ENCODE measurements at regions not wholly inside any gene's neighbourhood (a gene's known extent, or its start where the extent isn't known, plus 50 kb on each side); places are given as distances from the start of the nearest gene placed in this dataset.

- CTCF ChIA-PET = no interaction called here
- Histone ChIP-seq H4K20me1 (ENCODE audit: control insufficient read depth, insufficient read depth) (no peaks in the 10 kb centered on the region), H3K79me2 (ENCODE audit: control insufficient read depth, insufficient read depth, low read length) (no peaks in the 10 kb centered on the region), H3K9ac (ENCODE audit: control insufficient read depth, insufficient read depth, low read length) (no peak overlapping the region), H3K4me2 (ENCODE audit: control insufficient read depth, insufficient read depth) (no peak overlapping the region), H3K9me3 (replicated peaks; ENCODE audit: control insufficient read depth, insufficient read depth, low read length) (peaks cover 2% of the 10 kb centered on the region; the same call in 1 of the 3 replicates), H2AFZ (ENCODE audit: control insufficient read depth, low read depth, low read length) (no peak overlapping the region), H3K27ac (ENCODE audit: control insufficient read depth, insufficient read depth) (no peak overlapping the region), H3K36me3 (ENCODE audit: control insufficient read depth in 2 of 2, insufficient read depth in 2 of 2, low read length in 1 of 2) (no peaks in the 10 kb centered on the region), H3K27me3 (replicated peaks in 1 of 2; ENCODE audit: control insufficient read depth in 2 of 2, insufficient read depth in 2 of 2, low read length in 1 of 2) (no peaks in the 10 kb centered on the region), H3K4me1 (ENCODE audit: control insufficient read depth, insufficient read depth, low read length) (no peaks in the 10 kb centered on the region), H3K4me3 (no peak overlapping the region)
- SMC1A ChIA-PET (ENCODE audit: uncharacterized antibody, unreplicated experiment) = no interaction called here
- DNase-seq (ENCODE audit: low read depth, low spot score) = no peak
- 70% methylated on average over 8 of the region's 8 CpGs for WGBS (ENCODE audit: insufficient coverage, insufficient replicate concordance, low lambda C conversion rate, missing lambda C conversion rate)
- in situ Hi-C loops (cut with MboI) (no loop called here), intact Hi-C loops (cut with micrococcal nuclease; ENCODE audit: unreplicated experiment) (no loop called here)
- no TSS peak for BruUV-seq (replicated peaks)
- no peak for FAIRE-seq
- RAD21 ChIA-PET (ENCODE audit: unreplicated experiment) = no interaction called here
- POLR2A ChIA-PET = no interaction called here
- no peak for ATAC-seq
- TF ChIP-seq JUNB (IDR thresholded peaks at IDR 0.05) = no peak
- TF ChIP-seq MLLT1 (IDR thresholded peaks at IDR 0.05) = no peak
- no peak for TF ChIP-seq SP1 (IDR thresholded peaks at IDR 0.05; ENCODE audit: low read depth, low read length)
- TF ChIP-seq HDGF (IDR thresholded peaks at IDR 0.05) = no peak
- no peak for TF ChIP-seq ZZZ3 (IDR thresholded peaks at IDR 0.05; ENCODE audit: control insufficient read depth, insufficient read length, low read depth)
- no peak for TF ChIP-seq IKZF2 (IDR thresholded peaks at IDR 0.05)
- no peak for TF ChIP-seq ZBTB40 (IDR thresholded peaks at IDR 0.05; ENCODE audit: borderline replicate concordance)
- no peak for TF ChIP-seq IRF5 (IDR thresholded peaks at IDR 0.05; ENCODE audit: borderline replicate concordance)
- TF ChIP-seq ZNF274 (IDR thresholded peaks at IDR 0.05; ENCODE audit: insufficient read depth, insufficient read length) = no peak
- no peak for TF ChIP-seq ATF7 (IDR thresholded peaks at IDR 0.05; ENCODE audit: low read depth)
- TF ChIP-seq, protein P1, sequence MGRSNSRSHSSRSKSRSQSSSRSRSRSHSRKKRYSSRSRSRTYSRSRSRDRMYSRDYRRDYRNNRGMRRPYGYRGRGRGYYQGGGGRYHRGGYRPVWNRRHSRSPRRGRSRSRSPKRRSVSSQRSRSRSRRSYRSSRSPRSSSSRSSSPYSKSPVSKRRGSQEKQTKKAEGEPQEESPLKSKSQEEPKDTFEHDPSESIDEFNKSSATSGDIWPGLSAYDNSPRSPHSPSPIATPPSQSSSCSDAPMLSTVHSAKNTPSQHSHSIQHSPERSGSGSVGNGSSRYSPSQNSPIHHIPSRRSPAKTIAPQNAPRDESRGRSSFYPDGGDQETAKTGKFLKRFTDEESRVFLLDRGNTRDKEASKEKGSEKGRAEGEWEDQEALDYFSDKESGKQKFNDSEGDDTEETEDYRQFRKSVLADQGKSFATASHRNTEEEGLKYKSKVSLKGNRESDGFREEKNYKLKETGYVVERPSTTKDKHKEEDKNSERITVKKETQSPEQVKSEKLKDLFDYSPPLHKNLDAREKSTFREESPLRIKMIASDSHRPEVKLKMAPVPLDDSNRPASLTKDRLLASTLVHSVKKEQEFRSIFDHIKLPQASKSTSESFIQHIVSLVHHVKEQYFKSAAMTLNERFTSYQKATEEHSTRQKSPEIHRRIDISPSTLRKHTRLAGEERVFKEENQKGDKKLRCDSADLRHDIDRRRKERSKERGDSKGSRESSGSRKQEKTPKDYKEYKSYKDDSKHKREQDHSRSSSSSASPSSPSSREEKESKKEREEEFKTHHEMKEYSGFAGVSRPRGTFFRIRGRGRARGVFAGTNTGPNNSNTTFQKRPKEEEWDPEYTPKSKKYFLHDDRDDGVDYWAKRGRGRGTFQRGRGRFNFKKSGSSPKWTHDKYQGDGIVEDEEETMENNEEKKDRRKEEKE (IDR thresholded peaks at IDR 0.05) = no peak
- no peak for TF ChIP-seq NR2C2 (IDR thresholded peaks at IDR 0.05; ENCODE audit: borderline replicate concordance, control insufficient read depth, insufficient read length, low read depth)
- no peak for TF ChIP-seq KDM1A (IDR thresholded peaks at IDR 0.05; ENCODE audit: borderline replicate concordance)
- TF ChIP-seq BCL3 (IDR thresholded peaks at IDR 0.05; ENCODE audit: borderline replicate concordance, insufficient read depth, low read depth, low read length, poor library complexity, severe bottlenecking) = no peak
Observed at GRCh38 chr1:104466068-104466467, 716.4 kb downstream of the AMY1C start.

Data from GM12878 (cell line).